Thyroid gland (tissue), 4 donors: ENCODE measurements at regions not wholly inside any gene's neighbourhood (a gene's known extent, or its start where the extent isn't known, plus 50 kb on each side); places are given as distances from the start of the nearest gene placed in this dataset.

Source experiments
- DNase-seq, 2 donors: peaks; one replicate each; pipeline ENCODE4 v3.0.0-alpha.2; 2019
- H3K27ac ChIP-seq, 3 donors: fragments of 200-600 bp; sonication (generic); 1 replicate in 2 of 3; 2 replicates in 1 of 3; pipeline ENCODE4 v1.5.1; 2016 to 2019; ENCODE audit warnings: mild to moderate bottlenecking in 1 of 3, moderate library complexity in 1 of 3
- H3K27me3 ChIP-seq: fragments of 200-600 bp; sonication (generic); one replicate; pipeline ENCODE4 v1.5.1; 2019
- H3K36me3 ChIP-seq, 2 donors: fragments of 200-600 bp; sonication (generic); one replicate each; pipeline ENCODE4 v1.5.1; 2016 to 2019
- H3K4me1 ChIP-seq, 2 donors: fragments of 200-600 bp; sonication (generic); one replicate each; pipeline ENCODE4 v1.5.1; 2017 to 2019
- H3K4me3 ChIP-seq, 3 donors: fragments of 200-600 bp; sonication (generic); replicated peaks in 1 of 3; 1 replicate in 2 of 3; 2 replicates in 1 of 3; pipeline ENCODE4 v1.5.1; 2016; ENCODE audit warnings: mild to moderate bottlenecking in 1 of 3
- H3K9me3 ChIP-seq: fragments of 200-600 bp; sonication (generic); one replicate; pipeline ENCODE4 v1.5.1; 2017
- POLR2A ChIP-seq, 2 donors: fragments of 450-650 bp; IDR thresholded peaks; one replicate each; pipeline ENCODE4 v1.6.1; 2017; ENCODE audit warnings: antibody characterized with exemption in 2 of 2, mild to moderate bottlenecking in 2 of 2, moderate library complexity in 1 of 2
- WGBS, 2 donors: methylation state at CpG; one replicate each; pipeline ENCODE4 v1.1.5; 2017; 5-methylcytosine and 5-hydroxymethylcytosine counted together
- intact Hi-C: fragments of 100-400 bp; cut with DNase I; formaldehyde crosslinking; loops from one replicate; pipeline ENCODE4 v1.15.1; 2023
- TF ChIP-seq, protein P1 (sequence below), 6 experiments: fragments of 200-600 bp in 3 of 6; fragments of 450-650 bp in 3 of 6; sonication (generic) in 3 of 6; IDR thresholded peaks; one replicate each; pipeline ENCODE4 v1.5.1; 2016 to 2019; ENCODE audit warnings: antibody characterized with exemption in 6 of 6, mild to moderate bottlenecking in 2 of 6, inconsistent platforms in 1 of 6, moderate library complexity in 1 of 6

DNA sequence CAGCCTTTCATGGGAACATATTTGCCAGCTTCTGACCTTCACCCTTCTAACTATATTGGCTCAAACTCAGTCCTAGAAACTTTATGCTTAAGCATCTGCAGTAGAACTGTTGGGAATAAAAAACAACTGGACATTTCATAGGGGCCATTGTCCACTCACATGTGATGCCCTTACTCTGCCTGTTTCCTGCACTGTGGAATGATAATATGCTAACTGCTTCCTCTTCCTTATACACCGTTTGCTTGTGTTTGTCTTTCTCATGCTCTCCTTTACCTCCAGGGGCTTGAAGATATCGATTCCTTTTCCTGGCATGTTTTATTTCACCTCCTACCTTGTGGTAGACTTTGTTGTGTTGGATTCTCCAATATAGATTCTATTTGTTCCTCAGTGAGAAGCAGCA lies 333.0 kb upstream of the DDI1 start:
- no peak overlapping the region for H3K27ac ChIP-seq
- H3K27me3 ChIP-seq = no peaks in the 10 kb centered on the region
- no peak overlapping the region for H3K4me3 ChIP-seq
- no peak for DNase-seq
- no peaks in the 10 kb centered on the region for H3K4me1 ChIP-seq
- TF ChIP-seq, protein P1, sequence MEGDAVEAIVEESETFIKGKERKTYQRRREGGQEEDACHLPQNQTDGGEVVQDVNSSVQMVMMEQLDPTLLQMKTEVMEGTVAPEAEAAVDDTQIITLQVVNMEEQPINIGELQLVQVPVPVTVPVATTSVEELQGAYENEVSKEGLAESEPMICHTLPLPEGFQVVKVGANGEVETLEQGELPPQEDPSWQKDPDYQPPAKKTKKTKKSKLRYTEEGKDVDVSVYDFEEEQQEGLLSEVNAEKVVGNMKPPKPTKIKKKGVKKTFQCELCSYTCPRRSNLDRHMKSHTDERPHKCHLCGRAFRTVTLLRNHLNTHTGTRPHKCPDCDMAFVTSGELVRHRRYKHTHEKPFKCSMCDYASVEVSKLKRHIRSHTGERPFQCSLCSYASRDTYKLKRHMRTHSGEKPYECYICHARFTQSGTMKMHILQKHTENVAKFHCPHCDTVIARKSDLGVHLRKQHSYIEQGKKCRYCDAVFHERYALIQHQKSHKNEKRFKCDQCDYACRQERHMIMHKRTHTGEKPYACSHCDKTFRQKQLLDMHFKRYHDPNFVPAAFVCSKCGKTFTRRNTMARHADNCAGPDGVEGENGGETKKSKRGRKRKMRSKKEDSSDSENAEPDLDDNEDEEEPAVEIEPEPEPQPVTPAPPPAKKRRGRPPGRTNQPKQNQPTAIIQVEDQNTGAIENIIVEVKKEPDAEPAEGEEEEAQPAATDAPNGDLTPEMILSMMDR (IDR thresholded peaks at IDR 0.05) = no peak
- no peak for TF ChIP-seq POLR2A (IDR thresholded peaks at IDR 0.05)
- WGBS, 2 donors = 57 to 66% methylated on average over 2 of the region's 2 CpGs
- H3K9me3 ChIP-seq = no peaks in the 10 kb centered on the region
- intact Hi-C loops = no loop called here
- no peaks in the 10 kb centered on the region for H3K36me3 ChIP-seq

DNA sequence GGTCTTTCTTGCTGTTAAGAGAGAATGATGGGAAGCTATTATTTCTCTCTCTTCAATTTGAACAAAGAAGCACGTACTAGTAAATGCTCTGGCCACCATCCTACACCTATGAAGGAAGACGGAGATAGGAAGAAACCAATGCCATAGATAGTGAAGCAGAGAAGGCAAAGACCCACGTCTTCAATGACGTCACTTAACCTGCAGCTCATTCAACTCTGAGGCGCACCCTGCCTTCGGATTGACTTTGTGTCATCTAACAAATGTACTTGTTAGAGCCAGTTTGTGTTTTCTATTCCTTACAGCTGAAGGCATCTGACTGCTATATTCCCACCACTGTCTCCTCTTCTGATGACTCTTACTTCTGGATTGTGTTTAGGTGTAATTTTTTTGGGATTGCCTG lies 332.5 kb upstream of the DDI1 start:
- H3K4me3 ChIP-seq = no peak overlapping the region
- no peaks in the 10 kb centered on the region for H3K9me3 ChIP-seq
- no peak for TF ChIP-seq POLR2A (IDR thresholded peaks at IDR 0.05)
- TF ChIP-seq, protein P1 (IDR thresholded peaks at IDR 0.05) = no peak
- no peaks in the 10 kb centered on the region for H3K4me1 ChIP-seq
- H3K27me3 ChIP-seq = no peaks in the 10 kb centered on the region
- intact Hi-C loops = no loop called here
- H3K36me3 ChIP-seq = no peaks in the 10 kb centered on the region
- WGBS, 2 donors = 85 to 88% methylated on average over 6 of the region's 6 CpGs
- DNase-seq = no peak
- no peak overlapping the region for H3K27ac ChIP-seq

DNA sequence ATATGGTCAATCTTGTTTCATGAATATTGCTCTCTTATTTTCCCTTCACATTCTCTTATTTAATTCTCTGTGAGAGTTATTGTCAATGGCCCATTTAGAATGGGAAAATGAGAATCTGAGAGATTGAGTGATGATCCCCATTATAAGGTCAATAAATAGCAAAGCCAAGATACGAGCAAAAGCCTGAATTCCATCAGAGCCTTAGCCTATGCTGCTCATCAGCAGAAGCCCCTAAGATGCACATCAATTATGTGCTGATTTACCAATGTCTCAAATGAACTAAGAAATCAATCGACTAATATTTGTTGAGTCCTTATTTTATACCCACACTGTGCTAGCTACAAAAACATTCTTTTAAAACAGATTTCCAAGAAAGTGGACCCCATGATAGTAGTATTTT lies 330.8 kb upstream of the DDI1 start:
- intact Hi-C loops = no loop called here

DNA sequence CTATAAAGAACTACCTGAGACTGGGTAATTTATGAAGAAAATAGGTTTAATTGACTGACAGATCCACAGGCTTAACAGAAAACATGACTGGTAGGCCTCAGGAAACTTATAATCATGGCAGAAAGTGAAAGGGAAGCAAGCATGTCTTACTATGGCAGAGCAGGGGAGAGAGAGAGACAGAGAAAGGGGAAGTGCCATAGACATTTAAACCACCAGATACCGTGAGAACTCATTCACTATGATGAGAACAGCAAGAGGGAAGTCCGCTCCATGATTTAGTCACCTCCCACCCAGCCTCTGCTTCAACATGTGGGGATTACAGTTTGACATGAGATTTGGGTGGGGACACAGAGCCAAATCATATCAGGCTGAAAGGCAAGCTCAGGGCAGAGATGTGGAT lies 327.1 kb upstream of the DDI1 start:
- TF ChIP-seq, protein P1 (IDR thresholded peaks at IDR 0.05) = no peak
- no peak for TF ChIP-seq POLR2A (IDR thresholded peaks at IDR 0.05)
- Histone ChIP-seq H3K9me3 (no peaks in the 10 kb centered on the region), H3K4me3 (no peak overlapping the region), H3K27ac (no peak overlapping the region), H3K27me3 (no peaks in the 10 kb centered on the region), H3K4me1 (no peaks in the 10 kb centered on the region), H3K36me3 (no peaks in the 10 kb centered on the region)
- WGBS, 2 donors = 46 to 48% methylated on average over 2 of the region's 2 CpGs
- no peak for DNase-seq
- intact Hi-C loops = no loop called here

More for the DNA sequence above, 330.8 kb upstream of the DDI1 start:
- no peak for DNase-seq
- TF ChIP-seq, protein P1 (IDR thresholded peaks at IDR 0.05) = no peak
- TF ChIP-seq POLR2A (IDR thresholded peaks at IDR 0.05) = no peak
- Histone ChIP-seq H3K36me3 (no peaks in the 10 kb centered on the region), H3K27ac (no peak overlapping the region), H3K27me3 (no peaks in the 10 kb centered on the region), H3K4me3 (no peak overlapping the region), H3K9me3 (no peaks in the 10 kb centered on the region), H3K4me1 (no peaks in the 10 kb centered on the region)
- 91 to 94% methylated on average over 2 of the region's 2 CpGs for WGBS, 2 donors

DNA sequence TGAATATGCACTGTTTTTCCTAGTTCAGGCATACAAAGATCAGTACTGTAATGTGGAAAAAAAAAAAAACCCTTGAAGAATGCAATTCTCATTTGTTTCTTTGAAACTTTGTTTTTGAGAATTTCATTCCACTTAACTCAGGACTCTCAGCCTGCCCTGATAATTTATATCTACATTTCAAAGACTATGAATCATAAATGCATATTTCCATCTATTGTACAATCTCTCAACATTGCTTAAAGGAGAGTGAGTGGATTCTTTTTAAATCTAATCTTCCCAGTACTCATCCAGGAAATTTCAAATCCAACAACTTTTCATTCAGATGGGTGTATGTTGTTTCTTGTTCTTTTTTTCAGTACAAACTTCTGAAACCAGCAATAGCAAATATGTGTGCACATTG lies 322.2 kb upstream of the DDI1 start:
- intact Hi-C loops = no loop called here

More for the DNA sequence above, 322.2 kb upstream of the DDI1 start:
- DNase-seq = no peak
- no peaks in the 10 kb centered on the region for H3K4me1 ChIP-seq
- no peaks in the 10 kb centered on the region for H3K27me3 ChIP-seq
- no peaks in the 10 kb centered on the region for H3K36me3 ChIP-seq
- no peak overlapping the region for H3K27ac ChIP-seq
- TF ChIP-seq POLR2A (IDR thresholded peaks at IDR 0.05) = no peak
- TF ChIP-seq, protein P1 (IDR thresholded peaks at IDR 0.05) = no peak
- no peak overlapping the region for H3K4me3 ChIP-seq
- H3K9me3 ChIP-seq = no peaks in the 10 kb centered on the region
